ENCODE measurements at regions not wholly inside any gene's neighbourhood (a gene's known extent, or its start where the extent isn't known, plus 50 kb on each side); places are given as distances from the start of the nearest gene placed in this dataset.

GRCh38 chr20:9930142-9930541 lies 91.3 kb upstream of the PAK5 start:
- Mint-ChIP-seq H3K27me3 (ENCODE audit: low read depth, unreplicated experiment) (peaks cover 6% of the 10 kb centered on the region), H3K4me3 (ENCODE audit: unreplicated experiment) (no peak overlapping the region), H3K36me3 (ENCODE audit: low read depth, unreplicated experiment) (no peaks in the 10 kb centered on the region), H3K27ac (ENCODE audit: unreplicated experiment) (no peak overlapping the region), H3K9me3 (ENCODE audit: unreplicated experiment) (no peaks in the 10 kb centered on the region), H3K4me1 (ENCODE audit: low read depth, unreplicated experiment) (no peaks in the 10 kb centered on the region)
- Histone ChIP-seq H3K4me3 (ENCODE audit: insufficient read depth, low read depth, low read length) (no peak overlapping the region), H3K79me2 (ENCODE audit: insufficient read depth, low read length) (no peaks in the 10 kb centered on the region), H4K20me1 (ENCODE audit: insufficient read depth, low read length) (no peaks in the 10 kb centered on the region), H3K27ac (ENCODE audit: low read depth, low read length) (no peak overlapping the region), H3K27me3 (ENCODE audit: insufficient read depth, low read length) (no peaks in the 10 kb centered on the region), H3K4me2 (ENCODE audit: low read length) (no peak overlapping the region), H3K9me3 (ENCODE audit: insufficient read depth, low read depth, low read length) (no peaks in the 10 kb centered on the region), H3K4me1 (ENCODE audit: insufficient read depth, low read length) (no peaks in the 10 kb centered on the region), H3K36me3 (ENCODE audit: insufficient read depth, low read length) (no peaks in the 10 kb centered on the region), H2AFZ (ENCODE audit: low read depth, low read length) (no peak overlapping the region), H3K9ac (ENCODE audit: low read length) (no peak overlapping the region)
- no peak for DNase-seq (ENCODE audit: low read depth)
- no peak for FAIRE-seq
- TF ChIP-seq EZH2 (IDR thresholded peaks at IDR 0.05; ENCODE audit: insufficient read depth, low read length) (no peak), CTCF (IDR thresholded peaks at IDR 0.05; ENCODE audit: insufficient read depth, low read depth, low read length) (no peak)

GRCh38 chr20:9928955-9929354 lies 90.1 kb upstream of the PAK5 start:
- H3K4me3 Mint-ChIP-seq (ENCODE audit: unreplicated experiment) = no peak overlapping the region
- Histone ChIP-seq H3K36me3 (ENCODE audit: insufficient read depth, low read length) (no peaks in the 10 kb centered on the region), H3K27ac (ENCODE audit: low read depth, low read length) (no peak overlapping the region), H3K4me1 (ENCODE audit: insufficient read depth, low read length) (no peaks in the 10 kb centered on the region), H3K9me3 (ENCODE audit: insufficient read depth, low read depth, low read length) (no peaks in the 10 kb centered on the region), H2AFZ (ENCODE audit: low read depth, low read length) (no peak overlapping the region), H3K9ac (ENCODE audit: low read length) (no peak overlapping the region), H3K4me2 (ENCODE audit: low read length) (no peak overlapping the region), H3K27me3 (ENCODE audit: insufficient read depth, low read length) (no peaks in the 10 kb centered on the region), H3K79me2 (ENCODE audit: insufficient read depth, low read length) (no peaks in the 10 kb centered on the region), H4K20me1 (ENCODE audit: insufficient read depth, low read length) (no peaks in the 10 kb centered on the region), H3K4me3 (ENCODE audit: insufficient read depth, low read depth, low read length) (no peak overlapping the region)
- DNase-seq (ENCODE audit: low read depth) (no peak), FAIRE-seq (no peak)
- H3K4me1 Mint-ChIP-seq (ENCODE audit: low read depth, unreplicated experiment) = no peaks in the 10 kb centered on the region
- TF ChIP-seq CTCF (IDR thresholded peaks at IDR 0.05; ENCODE audit: insufficient read depth, low read depth, low read length) (no peak), EZH2 (IDR thresholded peaks at IDR 0.05; ENCODE audit: insufficient read depth, low read length) (no peak)
- H3K36me3 Mint-ChIP-seq (ENCODE audit: low read depth, unreplicated experiment) = no peaks in the 10 kb centered on the region
- peaks cover 6% of the 10 kb centered on the region for H3K27me3 Mint-ChIP-seq (ENCODE audit: low read depth, unreplicated experiment)
- H3K9me3 Mint-ChIP-seq (ENCODE audit: unreplicated experiment) = no peaks in the 10 kb centered on the region
- H3K27ac Mint-ChIP-seq (ENCODE audit: unreplicated experiment) = no peak overlapping the region

GRCh38 chr20:9928281-9928737 lies 89.4 kb upstream of the PAK5 start:
- H3K9me3 ChIP-seq (ENCODE audit: insufficient read depth, low read depth, low read length) = no peaks in the 10 kb centered on the region
- no peak for TF ChIP-seq CTCF (IDR thresholded peaks at IDR 0.05; ENCODE audit: insufficient read depth, low read depth, low read length)
- TF ChIP-seq EZH2 (IDR thresholded peaks at IDR 0.05; ENCODE audit: insufficient read depth, low read length) = no peak
- H4K20me1 ChIP-seq (ENCODE audit: insufficient read depth, low read length) = no peaks in the 10 kb centered on the region
- H3K27me3 Mint-ChIP-seq (ENCODE audit: low read depth, unreplicated experiment) = peaks cover 6% of the 10 kb centered on the region
- no peak for DNase-seq (ENCODE audit: low read depth)
- no peak overlapping the region for H3K27ac Mint-ChIP-seq (ENCODE audit: unreplicated experiment)
- no peaks in the 10 kb centered on the region for H3K4me1 Mint-ChIP-seq (ENCODE audit: low read depth, unreplicated experiment)
- H3K27ac ChIP-seq (ENCODE audit: low read depth, low read length) = no peak overlapping the region
- H3K27me3 ChIP-seq (ENCODE audit: insufficient read depth, low read length) = no peaks in the 10 kb centered on the region
- H3K36me3 Mint-ChIP-seq (ENCODE audit: low read depth, unreplicated experiment) = no peaks in the 10 kb centered on the region
- H3K4me2 ChIP-seq (ENCODE audit: low read length) = no peak overlapping the region
- no peak overlapping the region for H3K4me3 ChIP-seq (ENCODE audit: insufficient read depth, low read depth, low read length)
- H3K4me3 Mint-ChIP-seq (ENCODE audit: unreplicated experiment) = no peak overlapping the region
- no peak for FAIRE-seq
- no peaks in the 10 kb centered on the region for H3K9me3 Mint-ChIP-seq (ENCODE audit: unreplicated experiment)
- H3K4me1 ChIP-seq (ENCODE audit: insufficient read depth, low read length) = no peaks in the 10 kb centered on the region
- no peaks in the 10 kb centered on the region for H3K36me3 ChIP-seq (ENCODE audit: insufficient read depth, low read length)
- no peaks in the 10 kb centered on the region for H3K79me2 ChIP-seq (ENCODE audit: insufficient read depth, low read length)
- no peak overlapping the region for H2AFZ ChIP-seq (ENCODE audit: low read depth, low read length)
- H3K9ac ChIP-seq (ENCODE audit: low read length) = no peak overlapping the region

Data from astrocyte (in vitro differentiated cells and primary cell).